Ecto neural progenitor cell (in vitro differentiated cells): ENCODE measurements at regions not wholly inside any gene's neighbourhood (a gene's known extent, or its start where the extent isn't known, plus 50 kb on each side); places are given as distances from the start of the nearest gene placed in this dataset.

Experiments
- DNase-seq: peaks from one replicate; pipeline ENCODE4 v3.0.0-alpha.2; 2018; ENCODE audit warnings: low spot score

DNA sequence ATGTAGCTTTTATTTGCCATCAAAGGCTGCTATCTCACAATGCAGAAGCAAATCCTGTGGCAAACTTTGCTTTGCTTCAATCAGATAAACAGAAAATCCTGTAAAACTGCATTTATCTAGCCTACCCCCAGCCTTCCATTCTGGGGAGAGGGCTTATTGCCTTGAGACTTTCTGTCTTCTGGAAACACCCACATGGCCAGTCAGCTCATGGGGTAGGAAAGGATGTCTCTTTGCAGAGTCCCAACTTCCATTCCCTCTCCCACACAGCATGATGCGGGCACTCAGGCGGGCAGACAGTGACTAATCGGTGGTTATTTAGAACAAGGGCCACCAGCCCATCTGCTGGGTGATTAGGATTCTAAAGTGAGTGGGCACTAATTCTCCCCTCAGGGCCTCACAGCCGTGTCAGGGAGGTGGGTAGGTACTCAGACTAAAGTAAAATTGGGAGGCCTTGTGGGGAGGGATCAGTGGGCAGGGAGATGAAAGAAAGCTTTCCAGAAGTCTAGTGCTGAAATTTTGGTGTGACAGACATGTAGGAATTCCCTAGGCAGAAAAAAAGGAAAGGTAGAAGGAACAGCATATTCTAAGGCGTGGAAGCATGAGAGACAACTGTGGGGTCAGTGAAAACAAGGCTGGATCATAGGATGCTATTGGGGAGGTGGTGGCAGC lies 720.5 kb downstream of the VRK1 start:
- DNase-seq = no peak

DNA sequence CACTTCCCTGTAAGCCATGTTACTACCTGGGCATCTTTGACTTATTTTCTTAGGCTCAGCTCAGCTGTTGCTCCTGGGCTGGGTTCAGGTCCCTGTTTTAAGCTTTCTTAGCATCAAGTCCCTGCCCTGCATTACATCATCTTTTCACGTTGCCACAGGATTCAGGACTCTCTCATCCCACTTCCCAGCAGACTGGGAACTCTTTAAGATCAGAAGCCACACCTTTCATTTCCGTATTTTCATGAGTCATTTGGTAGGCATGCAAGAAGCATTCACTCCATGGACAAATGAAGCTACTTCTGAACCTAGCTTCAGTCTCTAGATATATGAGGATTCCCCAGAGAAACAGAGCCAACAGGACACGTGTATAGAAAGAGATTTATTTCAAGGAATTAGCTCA lies 726.8 kb downstream of the VRK1 start:
- no peak for DNase-seq

DNA sequence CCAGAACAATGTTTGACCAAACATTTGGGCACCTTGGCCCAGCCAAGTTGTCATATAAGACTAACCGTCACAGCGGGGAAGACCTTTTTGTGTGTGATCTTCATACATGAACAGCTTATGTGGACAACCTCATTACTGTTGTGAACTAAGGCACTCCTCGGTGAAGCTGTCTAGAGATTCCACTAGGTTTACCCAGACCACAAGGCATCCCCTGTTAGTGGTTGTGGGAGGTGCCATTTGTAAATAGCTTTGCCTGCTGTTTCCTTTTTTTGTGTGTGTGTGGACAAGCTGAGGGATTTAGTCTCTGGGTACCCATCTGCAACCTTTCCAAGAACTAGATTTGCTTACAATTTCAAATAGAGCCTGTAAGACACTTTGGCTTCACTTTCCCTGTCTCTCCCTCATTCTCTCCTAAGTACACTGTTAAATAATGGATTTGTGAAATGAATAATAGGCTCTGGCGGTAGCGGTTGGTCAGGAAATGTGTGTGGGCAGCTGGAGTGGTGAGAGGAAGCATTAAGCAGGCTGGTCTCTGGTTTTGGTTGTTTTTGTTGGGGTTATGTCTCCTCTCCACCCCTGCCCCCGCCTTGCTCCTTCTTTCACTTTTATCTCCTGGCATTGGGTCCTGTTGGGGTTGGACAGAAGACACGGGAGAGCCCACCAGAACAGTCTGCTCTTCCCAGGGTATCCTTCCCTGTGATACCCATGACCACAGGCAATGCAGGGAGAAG lies 727.6 kb downstream of the VRK1 start:
- DNase-seq = no peak

DNA sequence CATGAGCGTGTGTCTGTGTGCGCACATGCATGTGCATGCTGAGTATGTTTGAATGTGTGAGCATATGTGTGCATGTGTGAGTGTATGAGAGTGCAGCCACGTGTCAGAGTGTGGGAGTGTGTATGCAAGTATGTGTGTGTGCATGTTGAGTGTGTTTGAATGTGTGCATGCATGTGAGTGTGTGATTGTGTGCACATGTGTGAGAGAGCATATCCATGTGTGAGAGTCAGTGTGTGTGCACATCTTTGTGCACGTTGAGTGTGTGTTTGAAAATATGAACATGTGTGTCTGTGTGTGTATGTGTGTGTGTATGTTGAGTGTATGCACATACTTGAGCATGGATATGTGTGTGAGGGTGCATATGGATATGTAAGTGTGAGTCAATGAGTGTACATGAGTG lies 730.8 kb downstream of the VRK1 start:
- DNase-seq = no peak

DNA sequence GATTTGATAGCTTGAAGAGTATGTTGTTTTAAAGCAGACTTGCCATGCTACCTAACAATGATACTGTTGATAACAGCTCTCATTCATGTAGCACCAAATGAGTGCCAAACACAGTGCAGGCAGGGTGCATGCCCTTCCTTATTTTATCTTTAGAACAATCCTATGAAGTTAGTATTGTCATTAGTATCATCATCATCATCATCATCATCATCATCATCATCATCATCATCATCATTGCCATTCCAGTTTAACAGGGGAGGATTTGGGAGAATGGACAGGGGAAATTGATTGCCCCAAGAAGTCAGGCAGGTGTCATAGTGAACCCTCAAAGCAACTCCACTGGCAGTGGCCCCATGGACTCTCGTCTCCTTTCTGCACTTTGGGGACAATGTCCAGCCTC lies 734.9 kb downstream of the VRK1 start:
- no peak for DNase-seq

DNA sequence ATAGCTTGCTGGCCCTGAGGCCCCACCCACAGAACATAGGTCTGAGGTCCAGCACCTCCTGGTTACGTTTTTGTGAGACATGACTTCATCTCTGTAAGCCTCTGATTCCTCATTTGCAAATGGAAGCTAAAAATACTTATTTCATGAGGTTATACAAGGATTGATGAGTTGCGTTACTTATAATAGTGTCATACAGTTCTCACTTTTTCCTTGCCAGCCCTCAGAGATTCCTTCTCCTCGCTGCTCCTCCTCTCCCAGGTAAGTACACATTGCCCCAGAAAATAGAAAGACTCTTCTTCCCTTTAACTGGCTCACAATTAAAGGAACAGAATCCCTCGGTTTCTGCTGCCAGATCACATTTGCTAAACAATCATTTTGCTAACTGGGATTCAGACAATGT lies 739.2 kb downstream of the VRK1 start:
- DNase-seq = no peak

DNA sequence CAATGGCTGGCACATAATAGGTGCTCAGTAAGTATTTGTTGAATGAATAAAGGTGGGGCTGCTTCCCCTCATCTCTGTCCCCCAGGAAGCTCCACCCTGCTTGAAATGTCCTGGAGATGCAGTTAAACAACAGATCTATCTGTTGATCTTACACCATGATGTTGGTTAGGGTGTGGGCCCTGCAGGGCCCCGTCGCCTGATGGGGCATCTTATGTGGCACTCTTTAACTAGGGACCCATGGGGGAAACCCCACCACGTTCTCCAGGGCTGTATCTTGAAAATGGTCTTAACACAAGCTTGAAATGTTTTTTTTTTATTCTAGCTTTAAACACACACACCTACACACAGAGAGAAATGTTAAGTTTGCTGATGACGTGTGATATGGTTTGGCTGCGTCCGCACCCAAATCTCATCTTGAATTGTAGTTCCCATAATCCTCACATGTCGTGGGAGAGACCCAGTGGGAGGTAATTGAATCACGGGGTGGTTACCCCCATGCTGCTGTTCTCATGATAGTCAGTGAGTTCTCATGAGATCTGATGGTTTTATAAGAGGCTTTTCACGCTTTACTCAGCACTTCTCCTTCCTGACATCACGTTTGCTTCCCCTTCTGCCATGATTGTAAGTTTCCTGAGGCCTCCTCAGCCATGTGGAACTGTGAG lies 741.7 kb downstream of the VRK1 start:
- no peak for DNase-seq

DNA sequence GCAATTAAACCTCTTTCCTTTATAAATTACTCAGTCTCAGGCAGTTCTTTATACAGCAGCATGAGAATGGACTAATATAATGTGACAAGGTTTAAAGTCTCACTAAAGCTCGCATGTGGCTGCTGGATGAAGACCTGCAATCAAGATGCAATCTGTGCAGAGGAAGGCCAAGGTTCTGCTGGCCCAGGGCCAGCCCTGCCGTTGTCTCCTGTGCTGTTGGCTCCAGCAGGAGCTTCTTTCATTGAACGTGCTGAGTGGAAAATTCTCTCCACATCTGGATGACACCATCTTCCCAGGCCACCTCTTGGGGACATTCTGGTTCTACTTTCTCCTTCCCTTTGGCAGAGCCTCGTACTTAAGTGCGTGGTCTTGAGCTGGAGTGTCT lies 742.2 kb downstream of the VRK1 start:
- DNase-seq = no peak

DNA sequence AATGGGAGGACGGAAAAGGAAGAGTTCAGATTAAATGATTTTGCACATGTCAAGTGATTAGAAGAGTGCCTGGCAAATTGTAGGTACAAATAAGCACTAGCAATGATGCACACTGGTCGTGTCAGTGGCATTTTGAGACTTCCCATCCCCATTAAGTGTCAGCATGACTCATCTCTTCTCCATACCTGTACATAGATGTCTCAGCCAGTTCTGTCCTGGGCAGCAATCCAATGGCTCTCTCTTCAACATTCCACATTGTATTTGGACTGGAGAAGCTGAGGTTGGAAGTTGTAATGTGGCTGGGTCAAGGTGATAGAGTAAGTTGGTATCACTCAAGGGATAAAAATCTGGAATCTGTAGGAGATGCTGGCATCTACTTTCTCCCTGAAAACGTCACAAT lies 742.7 kb downstream of the VRK1 start:
- DNase-seq = no peak

DNA sequence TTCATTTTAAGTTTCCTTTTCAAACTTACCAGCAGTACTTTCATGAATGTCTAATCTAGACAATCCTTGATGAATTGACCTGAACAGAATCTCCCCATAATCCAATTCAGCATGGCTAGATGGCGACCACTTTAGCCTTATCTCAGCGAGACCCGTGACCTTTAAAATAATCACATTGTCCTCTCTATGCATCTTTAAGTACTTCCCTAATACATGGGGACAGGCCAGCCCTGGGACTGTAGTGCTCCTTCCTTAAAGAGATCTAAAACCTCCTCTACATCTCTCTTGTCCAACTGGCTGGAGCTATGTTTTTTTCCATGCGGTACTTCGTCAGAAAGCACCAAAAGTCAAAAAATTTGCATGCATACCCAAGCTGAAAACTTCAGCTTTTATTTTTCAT lies 746.0 kb downstream of the VRK1 start:
- no peak for DNase-seq

DNA sequence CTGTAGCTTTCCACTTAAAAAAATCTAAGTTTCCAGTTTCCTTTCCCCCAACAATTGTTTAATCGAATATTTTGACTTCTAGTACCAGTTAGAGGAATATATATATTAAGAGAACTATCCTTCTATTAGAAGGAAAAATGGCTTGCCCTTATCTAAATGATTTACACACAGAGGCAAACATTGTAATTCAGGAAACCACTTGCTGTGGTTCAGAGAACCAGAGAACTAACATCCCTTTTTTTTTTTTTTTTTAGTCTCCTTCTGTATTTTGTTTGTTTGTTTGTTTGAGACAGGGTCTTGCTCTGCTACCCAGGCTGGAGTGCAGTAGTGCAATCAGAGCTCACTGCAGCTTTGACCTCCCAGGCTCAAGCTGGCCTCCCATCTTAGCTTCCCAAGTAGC lies 746.6 kb downstream of the VRK1 start:
- DNase-seq = no peak

DNA sequence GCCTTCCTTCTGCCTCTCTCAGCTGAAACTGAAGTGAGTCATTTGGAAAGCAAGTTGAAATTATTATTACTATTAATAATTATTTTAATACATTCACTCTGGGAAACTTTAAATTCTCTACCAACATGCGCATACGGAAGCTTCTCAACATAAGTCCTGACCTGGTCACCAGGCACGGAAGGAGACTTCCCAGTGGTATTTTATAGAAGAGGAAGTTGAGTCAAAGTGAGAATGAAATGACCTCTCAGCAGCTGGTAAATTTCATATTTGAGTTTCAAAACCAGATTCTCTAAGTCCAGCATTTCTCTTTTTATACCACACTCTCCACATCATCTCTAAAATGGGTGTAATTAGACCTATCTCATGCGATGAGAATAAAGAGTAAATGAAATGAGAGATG lies 747.4 kb downstream of the VRK1 start:
- no peak for DNase-seq

DNA sequence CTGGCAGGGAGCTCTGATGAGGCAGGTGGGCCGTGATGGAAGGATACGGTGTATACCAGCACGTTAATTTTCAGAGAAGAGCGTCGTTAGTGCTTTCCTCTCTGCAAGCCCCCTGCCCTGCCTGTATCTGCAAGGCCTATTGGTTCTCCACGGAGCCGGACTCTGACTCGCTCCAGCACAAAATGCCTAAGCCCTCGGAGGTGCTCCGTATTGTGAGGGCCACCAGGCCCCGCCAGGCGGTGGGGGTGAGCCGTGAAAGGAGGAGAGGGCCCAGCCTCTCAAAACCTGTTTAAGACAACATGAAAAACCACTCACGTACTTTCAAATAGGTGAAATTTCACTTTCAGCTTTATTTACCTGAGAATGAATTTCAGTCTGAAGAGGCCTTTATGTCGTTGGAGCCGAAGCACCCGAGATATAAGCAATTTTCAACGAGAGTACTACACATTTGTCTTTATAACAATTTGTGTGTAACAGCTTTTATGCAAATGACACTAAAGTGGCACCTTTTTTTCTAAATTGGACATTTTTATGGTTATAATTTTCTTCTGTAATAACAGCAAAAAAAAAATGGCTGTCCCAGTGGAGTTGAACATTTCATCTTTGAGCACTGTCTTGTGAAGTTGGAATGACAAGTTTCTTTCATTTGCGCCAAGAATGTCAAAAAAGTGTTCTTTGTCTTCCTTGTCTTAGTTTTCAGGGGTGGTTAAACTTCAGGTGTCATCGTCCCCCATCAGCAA lies 749.5 kb downstream of the VRK1 start:
- DNase-seq = no peak

DNA sequence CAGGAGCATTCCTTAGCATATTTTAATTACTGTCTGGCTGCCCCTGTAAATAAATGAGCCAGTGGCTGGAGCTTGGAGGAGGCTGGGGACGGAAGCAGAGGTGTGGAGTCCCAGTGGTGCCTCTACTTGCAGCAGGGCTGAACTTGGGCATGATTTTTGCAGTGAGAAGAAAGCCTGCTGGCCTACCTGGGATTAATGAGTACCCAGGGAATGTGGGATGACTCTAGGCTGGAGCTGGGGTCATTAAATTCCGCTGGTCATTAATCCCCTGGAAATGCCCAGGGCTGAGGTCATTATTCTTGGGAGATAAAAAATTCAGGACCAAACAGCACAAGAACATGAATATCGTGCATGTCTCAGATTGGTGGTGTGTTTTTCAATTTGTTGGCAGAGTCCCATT lies 753.3 kb downstream of the VRK1 start:
- no peak for DNase-seq

DNA sequence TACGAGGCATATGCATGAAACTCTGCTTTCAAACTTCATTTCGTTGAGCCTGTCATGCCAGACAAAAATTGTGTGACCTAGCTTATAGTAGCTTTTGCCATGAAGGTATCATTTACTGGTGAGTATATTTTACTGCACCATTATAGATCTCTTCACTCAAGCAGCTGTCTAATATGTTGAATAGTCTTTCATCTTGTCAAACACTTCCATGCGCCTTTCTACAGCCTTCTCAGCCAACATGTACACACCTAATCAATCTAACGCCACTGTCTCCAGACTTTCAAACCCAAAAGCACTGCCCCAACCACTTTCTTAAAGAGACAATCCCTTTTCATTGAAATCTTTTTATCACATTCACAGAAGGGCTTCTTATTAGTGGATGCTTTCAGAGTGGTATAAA lies 757.4 kb downstream of the VRK1 start:
- DNase-seq = no peak

DNA sequence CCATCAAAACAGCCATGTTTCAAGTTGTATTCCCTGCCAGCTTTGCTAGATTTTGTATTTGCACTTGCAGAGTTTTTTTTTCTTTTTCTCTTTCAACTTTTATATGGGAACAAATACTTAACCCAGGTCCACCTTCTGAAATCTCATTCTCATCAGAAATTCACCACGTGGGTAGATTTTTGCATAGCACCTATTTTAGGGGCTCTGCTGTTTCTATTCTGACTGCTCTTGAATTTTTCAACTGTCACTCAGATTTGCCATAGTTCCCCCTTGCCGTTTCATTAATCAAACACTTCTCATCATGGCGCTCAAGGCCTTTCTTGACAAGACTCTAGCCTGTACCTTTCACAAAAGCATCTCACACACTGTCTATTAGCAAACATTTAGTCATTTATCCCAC lies 767.2 kb downstream of the VRK1 start:
- DNase-seq = no peak

DNA sequence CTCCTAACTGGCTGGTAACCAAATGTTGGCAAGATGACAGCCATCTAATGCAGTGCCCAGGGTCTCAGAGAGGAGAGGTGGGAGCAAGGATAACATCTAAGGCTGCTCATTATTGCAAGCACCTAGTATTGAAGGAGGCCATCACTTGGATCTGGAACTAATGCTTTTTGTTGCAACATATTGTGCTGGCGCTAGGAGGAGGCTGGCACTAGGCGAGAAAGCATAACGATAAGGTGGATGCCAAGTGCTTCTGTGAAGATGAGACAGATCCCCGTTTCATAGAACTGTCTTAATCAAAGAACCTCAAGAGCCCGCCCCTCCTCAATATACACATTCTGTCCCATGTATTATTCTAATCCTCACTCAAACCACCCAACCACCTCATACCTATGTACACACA lies 774.0 kb downstream of the VRK1 start:
- DNase-seq = no peak

DNA sequence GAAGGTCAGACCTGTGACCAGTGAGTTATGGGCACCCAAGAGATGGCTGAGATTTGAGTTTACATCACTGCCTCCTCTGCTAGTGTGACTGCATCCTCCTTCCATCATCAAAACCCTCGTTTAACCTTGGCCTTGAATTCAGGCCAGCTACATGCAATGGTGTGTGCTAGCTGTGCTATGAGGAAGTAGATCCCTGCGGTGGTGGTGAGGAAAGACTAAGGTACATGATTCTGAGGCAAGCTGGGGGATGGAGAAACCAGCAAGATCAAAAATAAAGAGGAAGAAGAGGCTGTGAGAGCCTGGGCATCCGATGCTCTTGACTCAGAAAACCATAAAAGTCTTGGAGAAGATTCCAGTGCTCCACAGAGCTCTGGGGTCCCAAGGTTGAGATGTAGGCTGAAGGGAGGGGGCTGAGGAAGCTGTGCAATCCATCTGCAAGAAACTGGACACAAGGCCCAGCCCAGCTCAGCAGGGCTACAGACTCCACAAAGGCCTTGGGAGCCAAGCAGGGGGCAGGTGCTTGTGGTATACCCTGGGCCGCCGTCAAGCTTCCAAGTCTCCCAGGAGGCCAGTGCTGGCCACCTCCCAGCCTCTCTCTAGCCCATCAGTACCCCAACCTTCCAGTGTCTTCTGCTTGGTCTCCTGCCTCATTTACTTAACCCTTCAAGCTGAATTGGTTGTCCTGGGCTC lies 774.8 kb downstream of the VRK1 start:
- DNase-seq = no peak

DNA sequence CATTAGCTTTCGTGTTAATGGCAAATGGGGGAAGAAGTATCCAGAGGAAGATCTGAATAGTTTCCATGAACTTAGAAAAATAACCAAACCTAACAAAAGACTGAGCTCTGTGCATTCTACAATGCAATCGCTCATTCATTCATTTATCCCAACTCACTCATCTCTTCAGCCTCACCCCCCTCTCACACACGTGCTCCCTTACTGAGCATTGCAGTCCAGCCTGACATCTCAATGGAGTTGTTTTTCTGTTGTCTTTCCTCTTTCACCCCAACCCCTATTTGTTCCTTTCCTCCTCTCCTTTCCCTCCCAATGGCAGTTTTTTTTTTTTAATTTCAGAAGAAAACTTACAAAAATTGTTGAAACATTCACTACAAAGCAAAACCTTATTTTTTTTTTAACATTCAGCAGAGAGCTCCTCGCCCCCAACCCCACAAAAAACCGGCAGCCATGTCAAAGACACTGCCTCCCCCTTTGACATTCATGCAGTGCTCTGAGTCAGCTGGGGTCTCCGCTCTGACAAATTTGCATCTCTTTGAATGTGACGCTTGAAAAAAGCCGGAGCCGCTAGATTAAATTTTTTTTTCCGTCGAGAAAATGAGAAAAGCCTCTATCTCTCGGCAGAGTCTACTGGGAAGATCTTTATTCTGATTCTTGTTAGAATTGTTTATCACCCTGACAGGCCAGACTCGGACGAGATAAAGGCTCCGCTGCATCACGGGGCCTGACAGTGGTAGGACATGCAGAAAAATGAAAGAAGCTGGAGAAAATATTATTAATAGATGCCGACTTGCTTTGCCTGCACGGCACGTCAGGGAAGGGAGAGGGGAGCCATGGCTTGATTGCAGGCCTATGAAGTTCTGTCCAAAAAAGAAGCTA lies 775.6 kb downstream of the VRK1 start:
- DNase-seq = no peak

DNA sequence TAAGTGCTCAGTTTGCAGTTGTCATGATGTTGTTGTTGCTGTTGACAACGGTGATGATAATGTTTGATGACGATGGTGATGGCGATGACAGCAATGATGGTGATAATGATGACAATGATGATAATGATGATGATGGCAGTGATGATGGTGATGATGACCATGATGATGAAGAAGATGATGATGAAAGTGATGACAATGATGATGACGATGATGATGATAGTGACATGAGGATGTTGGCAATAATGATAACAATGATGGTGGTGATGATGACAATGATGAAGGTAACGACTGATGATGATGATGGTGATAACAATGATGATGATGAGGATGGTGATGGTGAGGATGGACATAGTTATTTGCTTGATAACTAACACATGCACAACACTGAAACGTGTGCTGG lies 778.5 kb downstream of the VRK1 start:
- no peak for DNase-seq

DNA sequence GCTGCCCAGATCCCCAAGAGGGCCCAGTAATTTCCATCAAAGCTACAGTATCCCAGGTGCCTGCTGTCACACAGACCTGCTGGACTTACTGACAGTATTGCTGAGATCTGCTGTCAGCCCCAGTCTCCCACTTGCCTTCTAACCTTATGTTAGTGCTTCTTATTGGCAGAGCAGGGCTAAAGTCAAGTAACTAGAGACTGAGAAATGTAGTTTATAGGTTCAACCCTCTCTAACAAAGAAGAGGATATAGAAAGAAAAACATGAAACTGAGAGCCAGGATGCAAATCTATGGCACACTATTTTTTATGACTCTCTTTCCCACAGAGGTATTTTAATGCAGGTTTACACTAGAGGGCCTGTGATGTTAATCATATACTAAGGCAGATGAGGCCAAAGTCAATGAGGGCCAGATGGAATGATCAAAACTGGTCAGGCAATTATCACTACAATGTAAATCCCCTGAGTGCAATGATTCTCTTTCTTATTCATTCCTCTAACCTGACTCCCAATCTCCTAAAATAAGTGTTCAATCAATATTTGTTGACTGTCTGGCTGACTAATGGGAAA lies 781.9 kb downstream of the VRK1 start:
- no peak for DNase-seq
